ENCODE measurements at regions not wholly inside any gene's neighbourhood (a gene's known extent, or its start where the extent isn't known, plus 50 kb on each side); places are given as distances from the start of the nearest gene placed in this dataset.

- DNase-seq: no peak
Observed at GRCh38 chr17:71107136-71107535, 937.8 kb downstream of the KCNJ2 start.

GRCh38 chr17:71109697-71110096, 940.4 kb downstream of the KCNJ2 start:
- no peak for DNase-seq

DNA sequence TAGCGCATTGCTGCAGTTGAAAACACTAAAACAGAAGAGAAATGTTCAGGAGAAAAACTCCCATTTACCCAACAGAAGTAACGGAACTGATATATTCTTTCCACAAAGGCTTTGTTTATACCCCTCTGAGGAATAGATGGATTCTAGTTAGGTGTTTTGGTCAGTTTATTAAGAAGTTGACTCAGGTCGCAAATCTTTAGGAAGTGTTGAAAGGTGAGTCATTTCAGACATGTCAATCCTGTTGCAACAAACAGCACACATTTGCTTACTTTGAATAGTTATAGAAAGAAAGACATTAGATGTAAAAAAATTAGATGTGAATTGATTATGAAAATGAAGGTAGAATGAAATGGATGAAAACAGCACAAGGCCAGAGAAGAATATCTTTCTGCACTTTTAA, 941.0 kb downstream of the KCNJ2 start:
- DNase-seq: no peak

GRCh38 chr17:71111460-71111859, 942.1 kb downstream of the KCNJ2 start:
- DNase-seq: no peak

- no peak for DNase-seq
Observed at GRCh38 chr17:71111934-71112333, 942.6 kb downstream of the KCNJ2 start.

DNA sequence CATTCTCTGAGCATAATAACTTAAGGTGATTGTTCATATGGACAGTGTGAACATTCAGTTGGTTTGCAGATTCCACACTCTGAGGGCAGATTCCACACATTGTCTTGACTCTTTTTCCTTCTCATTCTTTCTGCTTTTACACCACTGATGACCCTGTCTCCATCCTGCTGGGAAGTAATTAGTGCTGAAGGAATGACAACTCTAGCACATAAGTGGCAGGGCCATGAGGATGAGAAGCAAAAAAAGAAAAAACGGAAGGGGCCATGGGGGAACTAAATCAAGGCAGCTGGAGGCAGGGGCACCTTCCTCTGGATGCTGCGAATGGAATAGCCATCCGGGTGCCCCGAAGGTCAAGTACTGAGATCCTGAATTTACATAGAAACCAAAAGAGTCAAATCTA, 944.0 kb downstream of the KCNJ2 start:
- DNase-seq: no peak

- DNase-seq: no peak
Observed at GRCh38 chr17:71114911-71115668, 945.8 kb downstream of the KCNJ2 start.

DNA sequence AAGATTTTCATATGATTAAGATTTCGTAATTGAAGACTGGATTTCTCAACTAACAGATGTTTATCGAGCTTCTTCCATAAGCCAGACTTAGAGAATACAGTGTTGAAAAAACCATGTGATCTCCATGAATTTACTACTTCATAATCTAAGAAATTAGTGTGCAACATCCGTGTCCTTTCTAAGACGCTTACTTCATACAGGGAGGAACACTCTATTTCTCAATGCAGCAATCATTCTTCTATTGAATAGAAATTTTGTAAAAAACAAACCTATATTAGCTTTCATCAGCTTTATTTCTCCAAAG, 946.3 kb downstream of the KCNJ2 start:
- no peak for DNase-seq

- DNase-seq: no peak
Observed at GRCh38 chr17:71117466-71117865, 948.1 kb downstream of the KCNJ2 start.

GRCh38 chr17:71118039-71118438, 948.7 kb downstream of the KCNJ2 start:
- DNase-seq: no peak

DNA sequence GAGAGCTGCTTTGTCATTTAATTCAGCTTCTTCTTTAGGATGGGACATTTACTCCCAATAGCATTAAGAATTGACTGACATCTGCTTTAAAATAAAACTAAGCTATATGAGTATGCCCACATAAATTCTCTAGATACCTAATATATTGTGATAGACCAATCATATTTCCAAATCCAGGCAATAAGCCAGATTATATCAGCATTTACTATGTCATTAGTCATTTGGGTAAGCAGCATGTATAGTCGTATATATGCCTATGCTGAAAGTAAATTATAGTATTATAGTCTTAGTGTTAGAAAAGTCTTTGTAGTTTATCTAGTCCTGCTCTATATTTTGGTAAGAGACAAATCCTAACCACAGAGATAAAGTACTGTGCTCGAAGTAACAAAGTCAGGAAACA, 958.1 kb downstream of the KCNJ2 start:
- DNase-seq: no peak

- DNase-seq: no peak
Observed at GRCh38 chr17:71142333-71142732, 973.0 kb downstream of the KCNJ2 start.

GRCh38 chr17:71145486-71145885, 975.3 kb upstream of the SOX9 start:
- DNase-seq: no peak

DNA sequence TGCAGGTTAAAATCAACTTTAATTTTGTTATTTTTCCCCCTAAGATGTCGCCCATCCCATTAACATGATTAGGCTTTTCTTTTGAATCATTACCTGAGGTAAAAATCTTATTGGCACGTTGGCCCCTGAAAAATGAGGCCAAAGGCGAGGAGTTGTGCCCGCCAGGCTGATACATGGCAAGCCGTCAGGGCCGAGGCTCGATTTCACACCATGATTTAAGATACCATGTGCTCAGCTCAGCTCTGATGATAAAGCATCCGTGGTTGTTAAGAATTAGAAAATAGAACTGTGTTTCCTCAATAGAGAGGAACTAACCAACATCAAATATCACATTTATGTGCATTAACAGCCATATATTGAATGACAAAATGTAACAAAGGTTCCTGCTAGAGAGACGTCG, 972.9 kb upstream of the SOX9 start:
- no peak for DNase-seq

DNA sequence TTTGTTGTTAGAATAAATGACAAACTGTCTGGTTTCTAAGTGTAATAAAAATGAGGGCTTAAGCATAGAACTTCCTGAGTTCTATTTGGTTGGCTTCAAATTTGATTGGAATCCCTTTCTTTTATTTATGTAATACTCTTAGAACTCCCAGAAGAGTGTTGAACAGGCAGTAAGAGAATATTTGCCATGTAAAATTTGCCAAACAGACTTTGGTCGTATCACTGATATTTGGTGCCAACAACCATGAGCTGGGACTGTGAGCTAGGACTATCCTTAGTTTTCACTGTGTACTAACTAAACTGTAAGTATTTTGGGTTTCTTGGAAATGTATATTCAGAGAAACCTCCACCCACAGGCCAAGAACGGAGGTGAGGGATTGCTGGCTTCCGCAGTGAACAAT, 971.2 kb upstream of the SOX9 start:
- DNase-seq: no peak

- no peak for DNase-seq
Observed at GRCh38 chr17:71157297-71157696, 963.5 kb upstream of the SOX9 start.

GRCh38 chr17:71158437-71158836, 962.4 kb upstream of the SOX9 start:
- DNase-seq: no peak

DNA sequence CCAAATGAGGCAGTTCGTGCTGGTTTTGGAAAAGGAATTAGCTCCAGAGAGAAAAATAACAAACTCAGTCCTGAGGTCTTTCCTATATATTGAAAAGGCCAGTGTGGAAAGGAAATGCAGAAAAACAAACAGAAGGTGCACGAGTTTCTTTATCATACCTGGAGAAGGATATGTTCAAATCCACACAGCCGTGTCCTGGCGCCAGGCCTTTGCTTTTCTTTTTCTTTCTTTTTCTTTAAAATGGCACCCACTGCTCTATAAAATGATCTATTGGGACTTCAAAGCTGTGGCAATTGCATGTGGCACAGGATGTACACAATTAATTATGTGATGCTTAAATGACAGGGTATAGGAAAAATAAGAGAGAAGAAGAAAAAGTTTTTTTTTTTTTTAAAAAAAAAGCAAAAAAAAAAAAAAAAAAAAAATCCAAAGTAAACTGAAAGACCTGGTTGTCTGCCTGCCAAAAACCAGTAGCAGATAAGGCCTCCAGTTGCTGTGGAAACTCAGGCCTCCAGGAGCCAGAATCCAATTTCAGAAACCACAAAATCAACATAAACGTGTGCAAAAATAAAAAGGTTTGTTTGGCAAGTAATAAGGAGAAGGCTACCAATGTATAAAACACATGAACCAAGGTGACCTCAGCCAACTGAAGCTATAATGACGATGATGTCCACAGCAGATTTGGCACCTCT, 957.6 kb upstream of the SOX9 start:
- DNase-seq: no peak

- DNase-seq: no peak
Observed at GRCh38 chr17:71163813-71164122, 957.1 kb upstream of the SOX9 start.

DNA sequence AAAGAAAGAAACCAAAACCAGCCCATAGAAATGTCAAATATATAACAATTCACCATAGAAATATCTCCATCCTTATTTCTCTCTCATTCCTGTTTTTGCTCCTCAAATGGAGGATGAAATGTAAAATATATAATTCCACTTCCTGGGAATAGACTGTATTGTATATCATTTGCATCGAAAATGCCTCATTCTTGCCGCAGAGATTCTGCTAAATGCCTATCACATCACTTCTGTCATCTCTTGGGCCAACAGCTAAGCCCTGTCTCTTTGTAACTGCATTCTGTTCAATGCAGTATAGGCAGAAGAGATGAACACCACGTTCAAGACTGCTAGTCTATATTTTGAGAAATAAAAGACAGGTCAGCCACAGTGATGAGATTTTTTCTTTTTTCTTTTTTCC, 956.3 kb upstream of the SOX9 start:
- no peak for DNase-seq

DNA sequence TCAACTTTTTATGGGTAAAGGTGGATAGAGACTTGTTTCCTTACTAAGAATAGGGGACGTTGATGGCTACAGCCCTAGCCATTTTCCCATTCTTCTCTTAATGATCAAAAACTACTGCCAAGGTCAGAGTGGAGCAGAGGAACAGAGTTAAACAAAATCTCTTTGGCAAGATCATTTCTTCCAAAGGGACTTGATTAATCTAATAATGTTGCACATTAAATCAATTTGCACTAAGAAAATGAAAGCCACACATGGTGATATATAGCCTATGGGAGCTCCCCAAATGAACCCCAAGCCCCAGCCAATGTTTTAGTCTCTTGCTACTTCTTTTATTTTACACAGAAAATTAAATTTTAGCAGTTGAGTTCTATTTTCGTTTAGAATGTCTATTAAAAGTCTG, 954.5 kb upstream of the SOX9 start:
- DNase-seq: no peak

DNA sequence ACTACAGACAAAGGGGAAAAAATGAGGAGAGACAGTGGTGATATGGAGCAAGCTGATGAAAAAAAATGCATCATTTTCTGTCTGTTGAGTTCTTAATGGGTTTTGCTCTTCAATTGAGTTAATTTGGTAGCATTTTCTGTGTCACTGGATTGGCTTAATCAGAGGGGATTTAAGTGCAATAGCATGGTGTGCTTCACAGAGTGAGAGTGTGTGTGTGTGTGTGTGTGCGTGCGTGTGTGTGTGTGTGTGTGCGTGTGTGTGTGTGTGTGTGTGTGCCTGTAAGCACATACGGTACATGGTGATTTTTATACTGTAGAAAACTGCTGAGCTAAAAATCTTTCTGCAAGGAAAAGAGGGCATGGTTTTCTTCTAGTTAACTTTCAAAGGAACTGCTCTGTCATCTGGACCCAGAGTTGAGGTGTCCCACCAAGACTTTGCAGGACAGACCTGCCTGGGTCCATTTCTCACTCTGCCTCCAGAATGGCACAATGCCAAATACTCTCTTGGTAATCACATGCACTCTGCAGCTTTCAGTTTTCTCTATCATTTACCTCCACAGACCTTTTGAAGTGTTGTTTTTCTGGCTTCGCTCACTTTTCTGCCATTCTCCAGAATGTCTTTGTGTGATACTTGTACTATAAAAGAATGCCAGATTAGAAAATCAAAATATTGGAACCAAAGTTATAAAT, 952.6 kb upstream of the SOX9 start:
- no peak for DNase-seq

DNA sequence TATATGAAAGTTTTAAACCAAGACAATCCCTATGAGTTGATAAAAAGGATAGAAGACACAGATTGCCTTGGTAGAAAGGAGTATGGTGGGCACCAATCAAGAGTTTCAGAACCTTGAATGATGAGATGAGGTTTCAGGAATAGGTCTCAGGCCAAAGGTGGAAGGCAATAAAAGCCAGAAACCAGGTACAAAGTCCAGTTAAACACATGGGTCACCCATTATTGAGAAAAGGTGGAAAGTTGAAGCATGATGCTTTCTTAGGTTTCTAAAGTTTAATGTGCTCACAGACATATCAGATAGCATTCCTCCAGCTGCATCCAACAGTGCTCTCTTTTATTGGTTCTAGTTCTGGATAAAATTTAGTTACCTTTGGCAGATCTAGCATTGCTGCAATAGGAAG, 950.8 kb upstream of the SOX9 start:
- no peak for DNase-seq

GRCh38 chr17:71171270-71171669, 949.5 kb upstream of the SOX9 start:
- no peak for DNase-seq

Measured in C1 segment of cervical spinal cord (tissue), 14 donors.